ENCODE measurements at regions not wholly inside any gene's neighbourhood (a gene's known extent, or its start where the extent isn't known, plus 50 kb on each side); places are given as distances from the start of the nearest gene placed in this dataset.
"Not testable (repeated sequence)": the region's sequence is repeated elsewhere in the genome, so short reads cannot be mapped to it uniquely, and the experiment has no call there.

DNA sequence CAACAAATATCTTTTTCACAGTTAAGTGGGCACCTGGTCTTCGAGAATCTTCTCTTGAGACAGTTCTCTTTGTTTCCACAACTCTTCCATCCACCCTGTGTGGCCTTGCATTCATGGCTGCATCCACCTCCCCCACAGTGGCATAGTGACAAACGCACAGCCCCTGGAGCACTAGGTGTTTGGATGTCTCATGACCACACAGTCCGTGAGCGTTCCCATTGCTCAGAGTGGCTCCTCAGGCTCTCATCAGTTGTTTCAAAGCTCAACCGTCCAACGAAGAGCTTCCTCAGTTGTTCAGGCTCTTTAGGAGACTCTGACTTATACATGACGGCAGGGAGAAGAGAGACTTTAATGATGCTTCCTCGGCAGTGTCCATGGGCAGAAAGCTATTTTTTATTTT, 191.6 kb downstream of the CDRT15L2 start:
- DNase-seq, result no peak

- no peak for DNase-seq
Measured at GRCh38 chr17:20774472-20775135, 195.1 kb downstream of the CDRT15L2 start.

GRCh38 chr17:20775331-20775730, 195.8 kb downstream of the CDRT15L2 start:
- no peak for DNase-seq

GRCh38 chr17:20779521-20779920, 200.0 kb downstream of the CDRT15L2 start:
- DNase-seq, result no peak

DNA sequence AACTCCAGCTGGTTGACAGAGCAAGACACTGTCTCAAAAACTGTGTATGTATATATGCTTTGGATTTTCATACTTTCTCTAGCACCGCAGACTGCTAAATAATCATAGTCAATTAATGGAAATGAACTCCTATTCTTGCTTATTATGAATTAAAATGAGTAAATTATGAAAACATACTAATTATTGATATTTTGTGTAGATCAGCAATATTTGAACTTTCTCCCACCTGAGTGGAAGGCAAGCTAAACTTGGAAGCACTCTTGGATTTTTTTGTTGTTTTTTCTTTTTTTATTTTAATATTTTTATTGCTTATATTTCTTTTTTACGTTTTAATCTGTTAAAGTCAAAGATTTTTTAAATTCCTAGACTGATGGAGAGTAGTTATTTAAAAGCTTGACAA, 201.7 kb downstream of the CDRT15L2 start:
- no peak for DNase-seq

- not testable (repeated sequence) for DNase-seq
Measured at GRCh38 chr17:20781869-20782268, 202.3 kb downstream of the CDRT15L2 start.

GRCh38 chr17:20783091-20783490, 203.6 kb downstream of the CDRT15L2 start:
- DNase-seq, result no peak

DNA sequence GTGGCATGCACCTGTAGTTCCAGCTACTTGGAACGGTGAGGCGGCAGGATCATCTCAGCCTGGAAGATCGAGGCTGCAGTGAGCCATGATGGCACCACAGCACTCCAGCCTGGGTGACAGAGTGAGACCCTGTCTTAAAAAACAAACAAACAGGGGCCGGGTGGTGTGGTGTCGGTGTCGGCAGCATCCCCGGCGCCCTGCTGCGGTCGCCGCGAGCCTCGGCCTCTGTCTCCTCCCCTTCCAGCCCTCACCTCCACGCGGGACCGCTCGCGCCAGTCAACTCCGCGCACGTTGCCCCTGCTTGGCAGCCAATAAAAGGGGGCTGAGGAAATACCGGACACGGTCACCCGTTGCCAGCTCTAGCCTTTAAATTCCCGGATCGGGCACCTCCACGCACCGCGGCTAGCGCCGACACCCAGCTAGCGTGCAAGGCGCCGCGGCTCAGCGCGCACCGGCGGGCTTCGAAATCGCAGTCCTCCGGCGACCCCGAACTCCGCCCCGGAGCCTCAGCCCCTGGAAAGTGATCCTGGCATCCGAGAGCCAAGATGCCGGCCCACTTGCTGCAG, 204.7 kb downstream of the CDRT15L2 start:
- no peak for DNase-seq

DNA sequence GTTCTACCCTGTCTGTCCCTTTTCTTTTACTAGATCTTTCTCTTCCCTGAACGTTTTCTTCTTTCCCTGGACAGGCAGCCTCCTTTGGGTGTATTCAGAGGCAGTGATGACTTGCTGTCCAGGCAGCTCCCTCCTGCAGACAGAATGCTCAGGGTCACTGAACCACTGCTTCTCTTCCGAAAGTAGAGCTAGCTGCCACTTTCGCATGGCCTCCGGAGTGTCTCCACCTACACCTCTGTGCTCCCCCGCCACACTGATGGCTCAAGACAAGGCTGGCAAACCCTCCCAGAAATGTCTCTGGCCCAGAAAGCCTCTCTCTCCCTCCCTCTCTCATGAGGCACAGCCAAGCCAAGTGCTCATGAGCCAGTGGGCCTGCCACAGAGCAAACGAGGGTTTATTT, 207.8 kb downstream of the CDRT15L2 start:
- no peak for DNase-seq

GRCh38 chr17:20791626-20792025, 212.1 kb downstream of the CDRT15L2 start:
- no peak for DNase-seq

DNA sequence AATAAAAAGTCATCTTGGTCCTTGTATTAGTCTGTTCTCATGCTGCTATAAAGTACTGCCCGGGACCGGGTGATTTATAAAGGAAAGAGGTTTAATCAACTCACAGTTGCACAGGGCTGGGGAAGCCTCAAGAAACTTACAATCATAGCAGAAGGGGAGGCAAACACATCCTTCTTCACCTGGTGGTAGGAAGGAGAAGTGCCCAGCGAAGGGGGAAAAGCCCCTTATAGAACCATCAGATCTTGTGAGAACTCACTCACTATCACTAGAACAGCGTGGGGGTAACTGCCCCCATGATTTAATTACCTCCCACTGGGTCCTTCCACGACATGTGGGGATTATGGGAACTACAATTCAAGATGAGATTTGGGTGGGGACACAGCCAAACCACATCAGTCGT, 215.0 kb downstream of the CDRT15L2 start:
- DNase-seq, result not testable (repeated sequence)

- DNase-seq, result no peak
Measured at GRCh38 chr17:20797292-20797691, 217.8 kb downstream of the CDRT15L2 start.

DNA sequence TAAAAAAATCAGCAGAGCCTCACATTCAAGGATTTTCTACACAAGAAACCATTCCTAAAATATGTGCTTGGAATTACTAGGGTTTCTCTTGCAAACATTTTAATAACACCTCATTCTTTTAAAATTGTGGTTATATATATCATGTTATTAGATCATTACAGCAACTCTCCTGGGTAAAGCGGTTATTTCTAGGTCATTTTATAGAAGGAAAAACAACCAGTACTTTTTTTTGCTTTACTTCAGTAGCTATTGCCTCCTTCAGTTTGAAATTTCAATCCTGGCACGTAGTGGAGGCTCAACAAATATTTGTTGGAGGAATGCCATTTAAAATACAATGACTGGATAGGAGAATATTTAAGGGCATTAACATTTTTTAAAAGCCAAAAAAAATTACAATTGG, 220.6 kb downstream of the CDRT15L2 start:
- DNase-seq, result no peak

- DNase-seq, result no peak
Measured at GRCh38 chr17:20805751-20806150, 226.2 kb downstream of the CDRT15L2 start.

DNA sequence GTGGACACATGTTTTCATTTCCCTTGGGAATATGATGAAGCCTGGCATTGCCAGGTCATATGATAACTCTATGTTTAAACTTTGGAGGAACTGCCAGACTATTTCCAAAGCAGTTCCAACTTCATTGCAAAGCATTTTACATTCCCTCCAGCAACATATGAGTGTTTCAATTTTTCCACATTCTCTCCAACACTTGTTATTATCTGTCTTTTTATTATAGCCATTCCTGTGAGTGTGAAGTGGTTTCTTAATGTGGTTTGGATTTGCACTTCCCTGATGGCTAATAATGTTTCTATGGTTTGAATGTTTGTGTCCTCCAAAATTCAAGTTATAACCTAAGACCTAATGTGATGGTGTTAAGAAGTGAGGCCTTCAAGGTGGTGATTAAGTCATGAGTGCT, 228.0 kb downstream of the CDRT15L2 start:
- not testable (repeated sequence) for DNase-seq

GRCh38 chr17:20815410-20815809, 227.4 kb downstream of the USP22 start:
- DNase-seq, result not testable (repeated sequence)

DNA sequence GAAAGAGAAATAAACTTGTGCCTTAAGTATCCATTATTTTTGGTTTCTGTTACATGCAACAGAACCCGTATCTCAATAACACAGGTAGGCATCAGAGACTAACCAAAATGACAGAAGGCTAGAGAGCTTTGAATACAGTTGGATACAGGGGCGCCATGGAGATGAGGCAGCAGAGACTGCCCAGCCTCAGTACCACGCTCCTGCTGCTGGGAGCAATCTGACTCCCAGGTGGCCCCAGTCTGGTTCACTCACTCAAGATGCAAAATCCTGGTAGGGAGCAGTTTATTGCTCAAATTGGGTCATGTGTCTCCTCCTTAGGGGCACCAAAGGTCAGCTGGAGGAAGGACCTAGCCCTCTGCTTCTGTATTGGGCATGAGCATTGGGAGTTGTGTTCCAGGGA, 218.9 kb downstream of the USP22 start:
- no peak for DNase-seq

GRCh38 chr17:20825539-20825938, 217.3 kb downstream of the USP22 start:
- no peak for DNase-seq

DNA sequence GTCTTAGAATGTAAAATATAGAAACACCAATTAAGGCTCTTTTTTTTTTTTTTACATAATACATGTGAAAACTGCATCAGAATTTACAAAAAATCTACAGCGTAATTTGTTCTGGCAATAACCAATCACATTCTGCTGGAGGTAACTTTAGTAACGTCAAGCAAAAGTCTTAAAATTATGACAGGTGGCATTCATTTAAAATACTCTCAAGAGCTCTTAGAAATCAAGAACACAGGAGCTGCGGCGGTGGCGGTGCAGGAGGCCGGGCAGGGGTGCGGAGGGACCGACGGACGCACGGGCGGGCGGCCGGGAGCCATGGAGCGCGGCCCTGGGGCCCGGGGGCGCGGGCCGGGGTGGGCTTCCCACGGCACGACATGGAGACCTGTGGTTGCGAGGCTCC, 202.4 kb downstream of the USP22 start:
- DNase-seq, result not testable (repeated sequence)

DNA sequence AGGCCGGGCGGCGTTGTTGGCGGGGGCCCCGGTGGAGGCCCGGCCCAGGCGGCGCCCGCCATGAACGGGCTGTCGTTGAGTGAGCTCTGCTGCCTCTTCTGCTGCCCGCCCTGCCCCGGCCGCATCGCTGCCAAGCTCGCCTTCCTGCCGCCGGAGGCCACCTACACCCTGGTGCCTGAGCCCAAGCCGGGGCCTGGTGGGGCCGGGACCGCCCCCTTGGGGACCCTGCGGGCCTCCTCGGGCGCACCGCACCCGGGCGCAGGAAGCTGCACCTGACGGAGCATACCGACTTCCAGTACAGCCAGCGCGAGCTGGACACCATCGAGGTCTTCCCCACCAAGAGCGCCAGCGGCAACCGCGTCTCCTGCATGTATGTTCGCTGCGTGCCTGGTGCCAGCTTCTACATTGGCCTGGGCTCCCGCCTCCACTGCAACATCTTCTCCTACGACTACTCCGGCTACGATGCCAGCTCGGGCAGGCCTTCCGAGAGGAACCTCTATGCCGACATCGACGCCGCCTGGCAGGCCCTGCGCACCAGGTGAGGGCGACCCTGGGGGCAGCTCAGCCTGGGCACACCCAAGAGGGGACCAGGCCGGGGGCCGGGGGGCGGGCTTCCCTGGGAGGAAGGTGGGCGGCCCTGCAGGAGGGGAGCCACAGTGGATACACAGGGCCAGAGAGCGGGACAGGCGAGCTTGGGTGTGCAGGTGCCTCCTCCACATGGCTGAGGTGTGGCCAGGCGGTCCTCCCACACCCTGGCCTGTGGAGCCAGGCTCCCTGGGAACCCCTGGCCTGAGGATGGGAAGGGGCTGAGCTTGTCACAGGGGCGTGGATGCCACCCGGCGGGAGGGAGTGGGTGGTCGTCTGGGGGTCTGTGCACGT, 201.6 kb downstream of the USP22 start:
- not testable (repeated sequence) for DNase-seq

DNA sequence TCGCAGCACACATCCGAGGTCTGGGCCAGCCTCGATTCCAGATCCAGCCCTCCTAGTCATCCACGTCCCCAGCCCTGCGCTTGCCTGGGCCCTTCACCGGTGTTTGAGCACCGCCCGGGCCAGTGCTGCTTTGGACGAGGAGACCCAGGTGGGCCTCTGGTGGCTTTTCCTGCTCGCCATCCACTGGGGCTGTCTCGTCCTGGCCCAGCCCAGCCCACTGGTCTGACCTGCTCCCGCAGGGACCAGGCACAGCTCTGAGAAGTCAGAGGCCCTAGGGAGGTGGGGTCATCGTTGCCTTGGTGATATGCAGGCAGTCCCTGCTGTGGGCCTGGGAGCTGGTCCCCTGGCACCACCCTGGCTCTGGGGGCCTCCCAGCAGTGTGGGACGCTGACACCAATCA, 200.8 kb downstream of the USP22 start:
- DNase-seq, result not testable (repeated sequence)

DNA sequence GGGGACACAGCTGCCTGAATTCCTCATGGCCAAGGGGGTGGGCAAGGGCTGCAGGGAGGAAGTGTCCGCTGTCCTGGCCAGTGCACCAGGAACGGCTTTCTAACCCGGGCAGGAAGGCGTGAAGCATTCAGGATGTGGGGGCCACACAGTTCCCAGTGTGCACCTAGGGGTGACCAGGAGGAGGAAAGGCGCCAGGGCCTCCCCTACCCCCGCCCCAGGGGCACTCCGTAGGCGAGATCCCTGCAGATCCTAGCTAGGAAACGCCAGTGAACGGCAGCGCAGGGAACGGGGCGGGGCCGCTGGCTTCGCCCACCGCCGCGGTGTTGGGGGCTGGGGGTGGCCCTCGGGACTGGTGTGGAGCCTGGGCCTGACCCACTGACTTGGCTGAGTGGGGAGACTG, 199.6 kb downstream of the USP22 start:
- DNase-seq, result not testable (repeated sequence)

GRCh38 chr17:20843799-20844553, 198.8 kb downstream of the USP22 start:
- not testable (repeated sequence) for DNase-seq

Measured in NCI-H345 (cell line).